HG02678 (cell line): ENCODE measurements at regions not wholly inside any gene's neighbourhood (a gene's known extent, or its start where the extent isn't known, plus 50 kb on each side); places are given as distances from the start of the nearest gene placed in this dataset.
"Not testable (repeated sequence)": the region's sequence is repeated elsewhere in the genome, so short reads cannot be mapped to it uniquely, and the experiment has no call there.

Experiments used
- ATAC-seq: cut with Tn5 transposase; IDR thresholded peaks from one replicate; pipeline ENCODE4 v1.9.1; 2021; ENCODE audit warnings: mild to moderate bottlenecking, moderate library complexity; ENCODE audit not compliant: unreplicated experiment

GRCh38 chr13:83162493-83162892, 719.8 kb downstream of the SLITRK1 start:
- no peak for ATAC-seq

- no peak for ATAC-seq
These were observed 728.4 kb downstream of the SLITRK1 start for GRCh38 chr13:83153848-83154247.

- no peak for ATAC-seq
These were observed 731.0 kb downstream of the SLITRK1 start for GRCh38 chr13:83151308-83151660.

- no peak for ATAC-seq
These were observed 731.5 kb downstream of the SLITRK1 start for GRCh38 chr13:83150616-83151307.

GRCh38 chr13:83136660-83137059, 745.6 kb downstream of the SLITRK1 start:
- no peak for ATAC-seq

GRCh38 chr13:83125791-83126190, 756.5 kb downstream of the SLITRK1 start:
- ATAC-seq, result no peak

- ATAC-seq, result no peak
These were observed 760.4 kb downstream of the SLITRK1 start for GRCh38 chr13:83121896-83122295.

GRCh38 chr13:83117046-83117445, 765.2 kb downstream of the SLITRK1 start:
- no peak for ATAC-seq

GRCh38 chr13:83101574-83102247, 780.6 kb downstream of the SLITRK1 start:
- ATAC-seq, result not testable (repeated sequence)

- ATAC-seq, result no peak
These were observed 782.0 kb downstream of the SLITRK1 start for GRCh38 chr13:83100237-83100636.

GRCh38 chr13:83088858-83089257, 793.4 kb downstream of the SLITRK1 start:
- no peak for ATAC-seq

GRCh38 chr13:83086948-83087347, 795.3 kb downstream of the SLITRK1 start:
- ATAC-seq, result no peak

GRCh38 chr13:83086088-83086487, 796.2 kb downstream of the SLITRK1 start:
- ATAC-seq, result no peak

- no peak for ATAC-seq
These were observed 796.9 kb downstream of the SLITRK1 start for GRCh38 chr13:83085186-83085900.

- no peak for ATAC-seq
These were observed 804.8 kb downstream of the SLITRK1 start for GRCh38 chr13:83077499-83077898.

- not testable (repeated sequence) for ATAC-seq
These were observed 808.3 kb downstream of the SLITRK1 start for GRCh38 chr13:83073930-83074329.

- ATAC-seq, result no peak
These were observed 817.2 kb downstream of the SLITRK1 start for GRCh38 chr13:83065108-83065507.

GRCh38 chr13:83057119-83057518, 825.2 kb downstream of the SLITRK1 start:
- no peak for ATAC-seq

- no peak for ATAC-seq
These were observed 826.0 kb downstream of the SLITRK1 start for GRCh38 chr13:83056269-83056668.

GRCh38 chr13:83048419-83048818, 833.9 kb downstream of the SLITRK1 start:
- no peak for ATAC-seq

GRCh38 chr13:83024955-83025594, 857.2 kb downstream of the SLITRK1 start:
- no peak for ATAC-seq
